AG20443 (cell line): ENCODE measurements at regions not wholly inside any gene's neighbourhood (a gene's known extent, or its start where the extent isn't known, plus 50 kb on each side); places are given as distances from the start of the nearest gene placed in this dataset.
"Not testable (repeated sequence)": the region's sequence is repeated elsewhere in the genome, so short reads cannot be mapped to it uniquely, and the experiment has no call there.

Experiments used
- DNase-seq: peaks from one replicate; pipeline ENCODE4 v3.0.0; 2012; ENCODE audit warnings: low spot score, mixed read lengths

DNA sequence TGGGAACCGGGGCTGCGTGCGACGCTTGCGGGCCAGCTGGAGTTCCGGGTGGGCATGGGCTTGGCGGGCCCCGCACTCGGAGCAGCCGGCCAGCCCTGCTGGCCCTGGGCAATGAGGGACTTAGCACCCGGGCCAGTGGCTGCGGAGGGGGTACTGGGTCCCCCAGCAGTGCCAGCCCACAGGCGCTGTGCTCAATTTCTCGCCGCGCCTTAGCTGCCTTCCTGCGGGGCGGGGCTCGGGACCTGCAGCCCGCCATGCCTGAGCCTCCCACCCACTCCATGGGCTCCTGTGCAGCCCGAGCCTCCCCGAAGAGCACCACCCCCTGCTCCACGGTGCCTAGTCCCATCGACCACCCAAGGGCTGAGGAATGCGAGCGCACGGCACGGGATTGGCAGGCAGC lies 63.8 kb downstream of the PLXNA1 start:
- not testable (repeated sequence) for DNase-seq

DNA sequence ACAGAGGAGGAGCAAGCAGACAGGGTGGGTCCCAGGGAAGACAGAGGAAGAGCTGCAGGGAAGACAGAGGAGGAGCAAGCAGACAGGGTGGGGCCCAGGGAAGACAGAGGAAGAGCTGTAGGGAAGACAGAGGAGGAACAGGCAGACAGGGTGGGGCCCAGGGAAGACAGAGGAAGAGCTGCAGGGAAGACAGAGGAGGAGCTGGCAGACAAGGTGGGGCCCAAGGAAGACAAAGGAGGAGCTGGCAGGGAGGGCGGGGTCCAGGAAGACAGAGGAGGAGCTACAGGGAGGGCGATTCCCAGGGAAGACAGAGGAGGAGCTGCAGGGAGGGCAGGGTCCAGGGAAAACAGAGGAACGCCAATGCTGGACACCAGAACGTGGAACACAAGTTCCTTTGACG lies 66.5 kb downstream of the PLXNA1 start:
- DNase-seq: no peak

DNA sequence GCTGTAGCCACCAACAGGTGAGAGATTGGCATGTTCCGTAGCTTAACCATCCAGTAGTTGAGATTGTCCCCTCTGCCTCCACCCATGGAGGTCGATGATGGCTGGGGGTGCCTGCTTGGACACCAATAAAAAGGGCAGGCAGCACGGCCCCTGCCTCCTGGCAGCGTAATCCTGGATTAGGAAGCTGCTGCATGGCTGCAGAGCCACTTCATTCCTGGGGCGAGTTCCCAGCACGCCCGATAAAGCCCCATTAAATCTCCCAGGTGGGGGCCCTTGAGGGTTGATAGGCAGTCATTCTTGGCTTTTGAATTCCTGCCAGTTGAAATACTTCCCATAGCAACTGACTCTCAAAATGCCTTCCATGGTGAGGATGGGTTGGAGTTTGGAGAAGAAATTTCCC lies 67.8 kb downstream of the PLXNA1 start:
- no peak for DNase-seq

DNA sequence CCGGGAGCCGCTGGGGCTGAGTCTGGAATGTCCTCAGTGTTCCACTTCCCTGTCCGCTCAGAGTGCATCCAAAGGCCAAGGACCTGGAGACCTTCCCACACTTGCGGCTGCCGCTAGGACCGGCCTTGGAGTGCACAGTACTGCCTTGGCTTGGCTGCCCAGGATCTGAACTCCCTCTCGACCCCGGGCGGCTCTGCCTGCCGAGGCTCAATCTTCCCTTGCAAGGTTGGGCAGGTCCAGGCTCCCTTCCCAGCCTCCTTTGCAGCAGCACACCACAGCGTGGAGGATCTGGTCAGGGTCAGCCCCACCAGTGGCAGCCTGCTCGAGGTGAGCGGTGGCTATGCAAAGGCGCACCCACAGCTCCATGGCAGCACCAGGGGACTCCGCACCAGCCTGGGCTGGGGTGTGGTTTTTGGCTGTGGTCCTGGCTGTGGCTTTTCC lies 69.2 kb downstream of the PLXNA1 start:
- peak; percentile 66 for DNase-seq

DNA sequence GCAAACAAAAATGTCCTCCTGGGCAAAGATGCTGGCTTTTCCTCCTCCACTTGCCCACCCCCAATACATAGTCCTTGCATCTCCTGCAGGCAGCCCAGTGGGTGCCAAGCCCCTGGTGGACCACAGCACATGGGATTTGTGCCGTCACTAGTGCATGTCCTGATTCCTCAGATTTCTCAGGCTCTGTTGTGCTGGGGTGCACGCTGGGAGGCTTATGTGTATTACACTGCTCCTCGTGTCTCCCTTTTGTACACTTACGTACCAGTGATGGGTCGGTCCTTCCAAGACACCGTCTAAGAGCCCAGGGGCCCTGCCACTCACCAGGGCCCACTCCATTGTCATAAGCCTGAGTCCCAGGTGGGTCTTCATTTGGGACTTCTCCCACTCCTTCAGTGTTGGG lies 70.1 kb downstream of the PLXNA1 start:
- no peak for DNase-seq

DNA sequence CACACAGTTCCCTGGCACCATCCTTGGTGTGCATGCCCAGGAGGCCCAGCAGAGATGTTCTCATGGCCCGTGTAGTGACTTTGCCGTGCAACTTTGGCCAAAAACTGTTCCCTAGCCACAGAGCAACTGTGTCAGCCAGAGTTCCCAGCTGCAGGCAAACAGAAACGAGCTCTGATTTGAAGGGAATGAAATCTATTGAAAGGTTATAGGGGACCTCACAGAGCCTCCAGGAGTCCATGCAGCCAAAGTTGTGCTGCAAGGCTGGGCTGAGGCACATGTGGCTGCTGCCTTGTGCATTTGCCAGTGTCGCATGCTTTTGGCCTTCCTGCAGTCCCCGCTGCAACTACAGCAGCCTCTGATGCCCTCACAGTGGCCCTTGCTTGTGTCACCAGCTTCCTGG lies 70.5 kb downstream of the PLXNA1 start:
- DNase-seq: no peak

DNA sequence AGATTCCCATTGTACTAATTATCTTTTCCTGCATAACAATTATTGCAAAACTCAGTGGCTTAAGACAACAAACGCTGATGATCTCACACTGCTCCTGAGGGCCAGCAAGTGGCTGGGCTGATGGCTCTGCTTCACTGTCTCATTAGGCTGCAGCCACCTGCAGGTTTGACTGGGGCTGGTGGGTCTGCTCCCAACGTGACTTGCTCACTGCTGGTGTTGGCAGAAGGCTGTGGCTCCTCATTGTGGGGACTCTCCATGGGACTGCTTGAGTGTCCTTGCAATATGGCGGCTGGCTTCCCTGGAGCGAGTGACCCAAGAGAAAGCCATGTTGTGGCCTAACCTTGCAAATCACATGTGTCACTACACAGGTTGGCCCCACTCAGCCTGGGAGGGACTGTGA lies 71.1 kb downstream of the PLXNA1 start:
- no peak for DNase-seq

DNA sequence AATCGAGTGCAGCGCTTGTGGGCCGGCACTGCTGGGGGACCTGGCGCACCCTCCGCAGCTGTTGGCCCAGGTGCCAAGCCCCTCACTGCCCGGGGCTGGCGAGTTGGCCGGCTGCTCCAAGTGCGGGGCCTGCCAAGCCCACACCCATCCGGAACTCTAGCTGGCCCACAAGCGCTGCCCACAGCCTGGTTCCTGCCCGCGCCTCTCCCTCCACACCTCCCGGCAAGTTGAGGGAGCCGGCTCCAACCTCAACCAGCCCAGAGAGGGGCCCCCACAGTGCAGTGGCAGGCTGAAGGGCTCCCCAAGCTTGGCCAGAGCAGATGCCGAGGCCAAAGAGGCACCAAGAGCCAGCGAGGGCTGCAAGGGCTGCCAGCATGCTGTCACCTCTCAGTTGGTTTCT lies 73.4 kb downstream of the PLXNA1 start:
- no peak for DNase-seq

DNA sequence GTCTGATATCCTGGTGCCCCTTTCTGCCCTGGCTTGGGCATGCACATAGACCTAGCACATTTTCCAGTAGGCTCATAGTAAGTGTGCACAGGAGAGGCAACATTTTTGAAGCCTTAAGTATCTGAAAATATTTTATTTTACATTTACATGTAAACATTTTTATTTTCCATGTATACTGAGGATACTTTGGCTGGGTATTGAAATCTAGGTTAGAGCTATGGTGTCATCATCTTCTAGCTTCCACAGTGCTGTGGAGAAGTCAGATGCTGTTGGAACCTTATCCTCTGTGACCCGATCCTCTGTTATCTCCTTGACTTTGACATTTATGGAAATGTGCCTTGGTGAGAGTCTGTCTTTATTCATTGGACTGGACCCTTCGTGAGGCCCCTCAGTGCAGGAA lies 74.1 kb downstream of the PLXNA1 start:
- no peak for DNase-seq

DNA sequence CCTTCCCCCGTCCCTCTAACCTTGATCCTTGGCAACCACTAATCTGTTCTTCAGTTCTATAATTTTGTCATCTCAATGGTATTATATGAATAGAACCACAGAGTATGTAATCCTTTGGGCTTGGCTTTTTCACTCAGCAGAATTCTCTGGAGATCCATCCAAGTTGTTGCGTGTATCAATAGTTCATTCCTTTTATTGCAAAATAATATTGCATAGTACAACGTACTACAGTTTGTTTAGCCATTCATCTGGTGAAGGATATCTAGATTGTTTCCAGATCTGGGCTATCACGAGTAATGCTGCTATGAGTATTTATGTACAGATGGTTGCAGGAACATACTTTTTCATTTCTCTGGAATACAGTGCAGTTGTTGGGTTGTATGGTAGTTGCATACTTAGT lies 76.2 kb downstream of the PLXNA1 start:
- DNase-seq: no peak

DNA sequence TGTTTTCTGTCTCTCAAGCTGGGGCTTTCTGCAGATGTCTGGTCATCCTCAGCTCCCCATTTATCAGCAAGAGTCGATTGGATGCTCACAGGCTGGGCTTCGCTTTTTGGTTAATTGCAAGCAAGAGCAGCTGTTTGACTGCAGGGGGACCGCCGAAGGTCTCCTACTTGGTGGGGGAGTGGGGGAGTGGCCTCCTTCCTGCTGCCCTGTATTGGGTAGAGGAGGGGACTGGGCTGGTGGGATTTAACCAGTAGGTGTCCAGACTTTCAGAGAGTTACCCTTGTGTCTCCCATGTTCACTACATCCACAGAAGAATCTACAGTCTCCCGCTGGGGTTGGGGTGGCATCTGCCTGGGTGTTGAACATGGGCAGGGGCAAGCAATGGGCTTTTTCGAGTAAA lies 78.7 kb downstream of the PLXNA1 start:
- DNase-seq: no peak

DNA sequence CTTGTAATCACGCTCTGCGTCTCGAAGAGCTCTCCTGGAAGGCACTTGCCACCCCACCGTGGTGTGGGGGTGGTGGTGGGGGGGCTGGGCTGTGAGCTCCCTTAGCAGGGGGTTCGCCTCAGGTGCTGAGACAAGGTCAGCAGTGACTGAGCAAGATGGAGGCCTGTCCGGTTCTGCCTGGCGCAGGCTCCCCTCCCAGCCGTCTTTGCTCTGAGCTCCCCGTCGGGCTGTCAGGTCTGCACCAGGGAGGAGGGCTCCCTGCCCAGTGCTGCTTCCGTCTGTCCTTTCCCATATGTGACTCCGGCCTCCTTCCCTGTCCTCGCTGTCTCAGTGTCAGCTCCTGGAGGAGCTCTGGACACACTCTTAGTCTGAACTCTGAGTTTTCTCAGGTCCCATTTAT lies 80.0 kb downstream of the PLXNA1 start:
- no peak for DNase-seq

DNA sequence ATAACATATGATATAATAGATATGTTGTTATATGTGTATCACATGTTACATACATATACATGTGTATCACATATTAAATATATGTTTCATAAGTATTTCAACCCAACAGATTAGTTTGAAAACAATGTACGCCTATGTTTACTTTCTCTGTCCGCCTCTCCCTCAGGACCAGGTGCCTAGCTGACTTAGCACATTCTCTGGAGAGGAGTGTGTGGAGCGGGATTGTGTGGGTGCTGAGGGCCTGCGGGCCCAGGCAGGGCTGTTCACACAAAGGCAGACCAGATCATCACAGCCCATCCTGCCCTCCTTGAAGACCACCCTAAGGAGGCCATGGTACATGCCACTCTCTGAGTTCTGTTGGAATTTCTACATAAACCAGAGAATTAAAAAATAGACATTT lies 81.0 kb downstream of the PLXNA1 start:
- DNase-seq: no peak

DNA sequence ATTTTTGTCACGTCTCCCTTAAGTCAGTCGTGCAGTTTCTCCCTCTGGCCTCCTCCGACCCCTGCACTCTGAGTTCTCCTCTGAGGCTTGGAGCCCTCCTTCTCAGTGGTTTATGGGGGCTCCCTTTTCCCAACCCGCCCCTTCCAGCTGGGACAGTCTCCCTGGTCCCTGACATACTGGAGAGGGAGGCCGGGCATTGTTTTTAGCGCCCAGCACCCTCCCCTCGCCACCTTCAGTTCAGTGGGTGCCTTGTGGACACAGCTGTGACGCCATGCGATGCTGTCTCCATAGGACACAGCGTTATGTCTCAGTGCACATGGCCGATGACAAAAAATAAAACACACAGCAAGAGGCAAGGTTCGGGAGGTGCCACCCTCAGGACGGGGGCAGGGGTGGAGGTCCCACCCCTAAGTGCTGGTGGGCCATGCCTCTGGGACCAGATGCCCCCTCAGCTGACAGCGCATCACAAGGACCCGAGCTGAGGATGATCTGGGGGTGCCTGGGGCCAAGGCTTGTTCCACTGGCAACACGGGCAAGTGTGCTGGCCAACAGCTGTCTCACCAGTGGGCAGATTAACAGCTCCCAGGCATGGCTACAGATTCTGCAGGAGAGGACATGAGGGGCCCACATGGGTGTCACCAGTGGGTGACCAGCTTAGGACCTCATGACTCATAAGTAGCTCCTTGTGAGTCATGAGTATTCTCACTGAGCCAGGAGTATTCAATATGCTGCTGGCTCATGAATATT lies 81.6 kb downstream of the PLXNA1 start:
- DNase-seq: peak; percentile 80

DNA sequence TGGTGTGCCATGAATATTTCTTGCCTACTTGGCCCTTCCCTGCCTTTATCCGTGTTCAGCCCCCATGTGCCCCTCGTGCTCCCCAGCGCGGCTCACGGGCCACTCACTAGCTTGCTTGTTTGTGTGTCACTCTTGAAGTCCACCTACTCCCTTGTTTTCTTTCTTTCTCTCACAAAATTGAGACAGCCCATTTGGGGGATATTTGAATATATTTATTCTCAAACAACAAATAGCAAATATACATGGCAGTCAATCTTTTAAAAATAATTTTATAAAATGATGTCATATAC lies 82.2 kb downstream of the PLXNA1 start:
- no peak for DNase-seq

DNA sequence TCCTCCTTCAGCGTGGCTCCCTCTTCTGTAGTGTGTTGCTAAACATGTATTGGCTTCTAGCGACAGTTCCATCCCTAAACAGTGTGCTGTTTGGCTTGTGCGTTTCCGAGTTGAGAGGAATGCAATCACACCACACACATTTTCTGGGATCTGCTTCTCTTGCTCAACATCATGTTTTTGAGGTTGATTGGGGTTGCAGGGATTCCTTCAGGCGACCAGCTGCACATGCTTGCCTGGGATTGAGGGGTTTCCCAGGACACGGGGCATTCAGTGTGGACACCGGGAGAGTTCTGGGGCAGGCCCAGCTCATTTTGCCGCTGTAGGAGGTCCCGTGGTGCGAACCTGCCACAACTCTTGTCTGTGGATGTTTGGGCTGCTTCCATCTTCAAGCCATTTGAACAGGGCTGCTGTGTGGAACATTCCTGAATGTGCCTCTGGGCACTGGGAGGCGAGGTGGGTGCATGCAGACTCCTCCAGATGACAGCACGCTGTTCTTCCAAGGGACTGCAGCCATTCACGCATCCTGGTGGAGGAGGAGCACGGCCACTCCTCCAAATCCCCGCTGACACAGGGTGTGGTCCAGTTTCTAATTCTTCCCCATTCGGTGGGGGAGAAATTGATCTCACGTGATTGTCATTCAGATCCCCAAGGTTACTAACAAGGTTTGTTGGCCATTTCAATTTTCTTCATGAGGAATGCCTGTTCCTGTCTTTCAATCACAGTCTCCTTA lies 82.8 kb downstream of the PLXNA1 start:
- DNase-seq: peak; percentile 67

DNA sequence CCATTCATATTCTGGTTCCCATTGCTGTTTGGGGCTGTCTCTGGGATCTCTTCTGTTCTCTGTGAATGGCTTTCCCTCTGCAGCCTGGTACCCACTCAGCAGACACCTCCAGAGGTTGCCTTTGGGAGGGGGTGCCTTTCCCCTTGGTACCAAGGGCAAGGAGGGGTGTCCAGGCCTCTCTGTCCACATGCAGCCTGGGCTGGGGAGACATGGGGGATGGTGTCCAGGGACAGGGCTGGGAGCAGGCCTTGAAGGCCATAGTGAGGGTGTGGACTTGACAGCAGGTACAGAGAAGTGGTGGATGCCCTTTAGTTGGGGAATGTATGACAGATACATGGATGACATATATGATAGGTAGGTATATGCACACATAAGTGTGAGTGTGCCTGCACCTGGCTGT lies 83.7 kb downstream of the PLXNA1 start:
- DNase-seq: no peak

DNA sequence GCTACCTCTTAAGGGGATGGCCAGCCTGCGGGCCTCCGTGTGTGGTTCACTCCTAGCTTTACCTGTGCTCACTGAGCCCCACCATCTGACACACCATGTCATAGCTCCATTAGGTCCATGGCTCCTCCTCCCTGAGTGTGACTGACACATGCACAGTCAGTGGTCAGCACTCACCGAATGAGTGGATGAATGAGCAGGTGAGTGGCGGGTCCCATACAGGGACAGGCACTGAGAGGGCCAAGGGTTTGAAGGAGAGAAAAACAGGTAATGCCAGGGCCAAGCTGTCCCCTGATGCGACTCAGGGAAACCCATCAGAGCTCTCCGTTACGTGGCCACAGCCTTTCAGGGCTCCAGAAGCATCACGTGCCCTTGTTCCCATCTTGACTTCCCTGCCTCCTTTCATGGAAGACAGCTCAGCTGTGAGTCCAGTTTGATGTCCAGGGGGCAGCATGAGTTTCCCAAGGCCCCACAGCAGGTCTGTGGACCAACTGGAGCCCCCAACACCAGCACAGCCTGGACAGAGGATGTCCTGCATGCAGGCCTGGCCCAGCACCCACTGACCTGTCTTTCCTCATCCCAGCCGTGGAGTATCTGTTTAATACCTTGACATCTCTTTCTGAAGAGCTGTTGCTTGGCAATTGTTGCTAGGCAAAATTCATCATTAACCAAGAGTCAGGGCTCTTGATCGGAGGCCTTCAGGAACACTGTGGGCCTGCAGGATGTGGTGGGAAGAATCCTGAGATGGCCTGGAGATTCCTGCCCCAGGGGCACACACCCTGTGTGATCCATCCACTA lies 84.4 kb downstream of the PLXNA1 start:
- no peak for DNase-seq

DNA sequence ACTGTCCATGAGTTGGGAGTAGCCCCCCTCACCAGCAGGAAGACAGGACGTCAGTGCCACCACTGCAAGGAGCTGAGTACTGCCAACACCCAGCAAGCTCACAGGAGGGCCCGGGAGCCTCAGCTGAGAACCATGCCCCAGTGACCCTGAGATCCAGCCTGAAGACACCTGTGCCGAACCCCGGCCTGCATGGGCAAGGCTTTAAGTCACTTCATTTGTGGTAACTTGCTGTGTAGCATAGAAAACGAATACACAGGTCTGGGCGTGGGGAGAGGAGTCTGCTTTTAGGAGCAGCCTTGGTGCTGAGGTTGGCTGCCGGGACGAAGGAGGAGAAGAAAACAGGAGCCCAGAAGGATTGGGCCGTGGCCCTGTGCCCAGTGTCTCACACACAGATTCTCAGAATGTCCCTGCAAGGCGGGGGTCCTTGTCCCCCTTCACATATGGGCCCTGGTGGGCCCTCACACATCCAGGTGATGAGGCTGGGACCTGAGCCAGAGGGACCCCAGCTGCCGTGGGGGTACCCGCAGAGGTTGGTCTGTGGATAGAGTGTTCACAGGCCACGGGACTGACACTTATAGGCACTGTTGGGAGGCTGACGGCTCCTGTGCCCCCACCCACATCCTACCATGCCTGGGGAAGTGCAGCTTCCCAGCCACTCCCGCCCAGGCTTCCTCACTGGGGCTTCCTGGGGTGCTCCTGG lies 85.3 kb downstream of the PLXNA1 start:
- DNase-seq: no peak

DNA sequence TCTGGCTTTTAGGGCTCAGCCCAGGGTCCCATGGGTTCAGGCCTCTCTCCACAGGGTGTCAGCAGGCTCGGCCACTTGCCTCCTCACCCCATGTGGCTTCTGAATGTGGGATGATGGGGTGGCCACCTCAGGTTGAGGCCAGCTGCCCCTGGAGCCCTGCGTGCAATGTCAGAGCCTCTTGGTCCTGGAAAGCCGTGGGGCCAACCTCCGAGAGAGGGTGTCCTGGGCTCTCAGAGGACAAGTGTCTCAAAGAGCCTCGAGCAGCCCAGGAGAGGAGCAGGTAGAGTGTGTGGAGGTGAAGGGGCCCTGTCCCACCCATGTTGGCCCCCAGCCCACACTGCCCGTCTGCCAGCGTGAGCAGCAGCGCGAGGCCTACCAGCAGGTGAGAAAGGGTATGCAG lies 86.0 kb downstream of the PLXNA1 start:
- DNase-seq: no peak

DNA sequence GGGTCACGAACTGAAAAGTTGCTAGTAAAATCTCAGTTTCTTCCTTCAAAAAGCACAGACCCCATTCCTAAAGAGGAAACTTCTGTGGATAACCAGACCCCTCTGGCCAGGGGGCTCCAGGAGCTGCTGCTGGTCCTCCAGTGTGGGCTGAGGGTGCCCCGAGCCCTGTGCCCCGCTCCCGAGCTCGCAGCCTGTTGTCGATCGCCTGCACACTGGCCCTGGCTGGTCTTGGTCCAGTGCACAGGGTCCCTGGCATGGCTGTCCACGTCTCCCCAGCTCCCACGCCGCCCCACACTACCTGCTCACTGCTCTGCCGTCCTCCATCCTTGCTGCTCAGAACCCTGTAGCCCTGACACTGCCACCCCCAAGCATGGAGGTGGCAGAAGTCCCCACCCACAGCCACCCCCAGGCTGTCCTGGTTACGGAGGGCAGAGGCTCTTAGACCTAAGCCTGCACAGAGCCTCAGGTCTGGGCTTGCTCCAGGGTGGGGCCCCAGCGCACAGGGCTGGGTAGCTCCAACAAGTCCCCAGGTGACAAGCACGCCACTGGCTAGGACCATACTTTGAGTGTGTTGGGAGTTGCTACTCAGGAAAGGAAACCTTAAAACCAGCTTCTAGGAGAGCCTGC lies 87.0 kb downstream of the PLXNA1 start:
- DNase-seq: no peak

DNA sequence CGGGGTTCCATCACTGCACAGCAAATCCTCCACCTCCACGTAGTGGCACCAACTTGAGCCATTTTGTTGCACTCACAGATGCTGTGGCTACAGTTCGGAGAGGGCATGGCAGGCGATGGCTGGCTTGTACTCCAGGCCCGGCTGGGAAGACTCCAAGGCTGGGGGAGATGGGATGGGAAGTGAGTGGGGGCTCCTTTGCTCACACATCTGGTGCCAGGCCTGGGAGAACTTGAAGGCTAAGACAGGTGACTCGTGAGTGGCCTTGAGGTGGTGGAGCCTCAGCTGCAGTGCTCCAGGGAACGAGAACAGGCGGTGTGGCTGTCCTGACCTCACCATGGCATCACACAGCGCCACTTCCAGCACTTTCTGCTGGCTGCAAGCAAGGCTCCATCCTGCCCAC lies 87.9 kb downstream of the PLXNA1 start:
- no peak for DNase-seq
